Trophoblast cell (in vitro differentiated cells and primary cell): ENCODE measurements at regions not wholly inside any gene's neighbourhood (a gene's known extent, or its start where the extent isn't known, plus 50 kb on each side); places are given as distances from the start of the nearest gene placed in this dataset.

ENCODE experiments used
- DNase-seq, 2 donors: peaks; one replicate each; pipeline ENCODE4 v3.0.0-alpha.2; 2016
- H2AFZ ChIP-seq: 2 replicates; pipeline ENCODE4 v1.6.1; 2013; ENCODE audit warnings: low read length, moderate library complexity, mild to moderate bottlenecking; ENCODE audit not compliant: insufficient read depth, poor library complexity
- H2AK5ac ChIP-seq: 2 replicates; pipeline ENCODE4 v1.6.1; 2013; ENCODE audit warnings: mild to moderate bottlenecking, low read length
- H2BK120ac ChIP-seq: 2 replicates; pipeline ENCODE4 v1.6.1; 2013; ENCODE audit warnings: low read length, mild to moderate bottlenecking, moderate library complexity; ENCODE audit not compliant: insufficient read depth, poor library complexity
- H2BK12ac ChIP-seq: 2 replicates; pipeline ENCODE4 v1.6.1; 2013; ENCODE audit warnings: mild to moderate bottlenecking, low read length, moderate library complexity
- H2BK5ac ChIP-seq: 2 replicates; pipeline ENCODE4 v1.6.1; 2013; ENCODE audit warnings: low read length, low read depth, moderate library complexity, mild to moderate bottlenecking; ENCODE audit not compliant: poor library complexity
- H3K14ac ChIP-seq: 2 replicates; pipeline ENCODE4 v1.6.1; 2013; ENCODE audit warnings: mild to moderate bottlenecking, low read length
- H3K18ac ChIP-seq: 2 replicates; pipeline ENCODE4 v1.6.1; 2013; ENCODE audit warnings: mild to moderate bottlenecking, low read length
- H3K23ac ChIP-seq: 2 replicates; pipeline ENCODE4 v1.6.1; 2013; ENCODE audit warnings: low read length
- H3K27ac ChIP-seq: 2 replicates; pipeline ENCODE4 v1.5.1; 2013; ENCODE audit warnings: low read depth, mild to moderate bottlenecking, inconsistent platforms, low read length, moderate library complexity
- H3K27me3 ChIP-seq: 2 replicates; pipeline ENCODE4 v1.6.1; 2013; ENCODE audit warnings: inconsistent platforms, mild to moderate bottlenecking, low read length, moderate library complexity; ENCODE audit not compliant: insufficient read depth
- H3K36me3 ChIP-seq, 2 experiments: 1 replicate in 1 of 2; 2 replicates in 1 of 2; pipeline ENCODE4 v1.6.1; 2013; ENCODE audit warnings: low read length in 2 of 2, mild to moderate bottlenecking in 2 of 2, moderate library complexity in 1 of 2; ENCODE audit not compliant: insufficient read depth in 2 of 2, control insufficient read depth in 1 of 2
- H3K4ac ChIP-seq: 2 replicates; pipeline ENCODE4 v1.6.1; 2013; ENCODE audit warnings: low read depth, mild to moderate bottlenecking, low read length, moderate library complexity
- H3K4me1 ChIP-seq, 2 experiments: 1 replicate in 1 of 2; 2 replicates in 1 of 2; pipeline ENCODE4 v1.6.1; 2013; ENCODE audit warnings: low read length in 2 of 2, mild to moderate bottlenecking in 2 of 2, moderate library complexity in 1 of 2; ENCODE audit not compliant: insufficient read depth in 2 of 2, control insufficient read depth in 1 of 2
- H3K4me2 ChIP-seq: 2 replicates; pipeline ENCODE4 v1.6.1; 2013; ENCODE audit warnings: inconsistent platforms, mild to moderate bottlenecking, low read length, moderate library complexity
- H3K4me3 ChIP-seq: 2 replicates; pipeline ENCODE4 v1.5.1; 2013; ENCODE audit warnings: mild to moderate bottlenecking, low read depth, low read length, inconsistent platforms
- H3K79me1 ChIP-seq: one replicate; pipeline ENCODE4 v1.6.1; 2013; ENCODE audit warnings: low read length
- H3K79me2 ChIP-seq: 2 replicates; pipeline ENCODE4 v1.6.1; 2013; ENCODE audit warnings: low read length, mild to moderate bottlenecking; ENCODE audit not compliant: control insufficient read depth, insufficient read depth, poor library complexity
- H3K9ac ChIP-seq: 2 replicates; pipeline ENCODE4 v1.6.1; 2013; ENCODE audit warnings: mild to moderate bottlenecking, low read length
- H3K9me3 ChIP-seq: 2 replicates; pipeline ENCODE4 v1.6.1; 2013; ENCODE audit warnings: low read depth, mild to moderate bottlenecking, control low read depth, inconsistent platforms, low read length; ENCODE audit not compliant: insufficient read depth
- H4K12ac ChIP-seq: 2 replicates; pipeline ENCODE4 v1.6.1; 2013; ENCODE audit warnings: low read depth, mild to moderate bottlenecking, low read length, moderate library complexity
- H4K8ac ChIP-seq: 2 replicates; pipeline ENCODE4 v1.6.1; 2013; ENCODE audit warnings: low read depth, mild to moderate bottlenecking, low read length, moderate library complexity
- H4K91ac ChIP-seq: one replicate; pipeline ENCODE4 v1.6.1; 2013; ENCODE audit warnings: low read depth, mild to moderate bottlenecking, low read length, moderate library complexity
- WGBS: extraction: QIAGEN DNeasy Blood & Tissue Kit; methylation state at CpG from one replicate; pipeline ENCODE4 v1.1.7; 2013; ENCODE audit warnings: missing lambda C conversion rate; ENCODE audit not compliant: insufficient read length, insufficient coverage; ENCODE audit errors: extremely low coverage; 5-methylcytosine and 5-hydroxymethylcytosine counted together

- no peaks in the 10 kb centered on the region for H3K27me3 ChIP-seq
- DNase-seq, result no peak
- H2AK5ac ChIP-seq, result no peak overlapping the region
- no peak overlapping the region for H4K91ac ChIP-seq
- no peak overlapping the region for H4K8ac ChIP-seq
- H3K4me1 ChIP-seq, result no peaks in the 10 kb centered on the region
- no peak overlapping the region for H3K27ac ChIP-seq
- H2AFZ ChIP-seq, result no peak overlapping the region
- H4K12ac ChIP-seq, result no peak overlapping the region
- no peak overlapping the region for H2BK5ac ChIP-seq
- H3K14ac ChIP-seq, result no peak overlapping the region
- no peak overlapping the region for H2BK12ac ChIP-seq
- no peak overlapping the region for H2BK120ac ChIP-seq
- H3K79me1 ChIP-seq, result no peaks in the 10 kb centered on the region
- no peak overlapping the region for H3K9ac ChIP-seq
- H3K4me3 ChIP-seq, result no peak overlapping the region
- H3K18ac ChIP-seq, result no peak overlapping the region
- no peaks in the 10 kb centered on the region for H3K36me3 ChIP-seq
- H3K9me3 ChIP-seq, result peaks cover 7% of the 10 kb centered on the region
- H3K23ac ChIP-seq, result no peak overlapping the region
- no peak overlapping the region for H3K4ac ChIP-seq
- H3K4me2 ChIP-seq, result no peak overlapping the region
- no peaks in the 10 kb centered on the region for H3K79me2 ChIP-seq
These were observed 491.2 kb downstream of the PIK3C3 start for GRCh38 chr18:42446195-42446594.

DNA sequence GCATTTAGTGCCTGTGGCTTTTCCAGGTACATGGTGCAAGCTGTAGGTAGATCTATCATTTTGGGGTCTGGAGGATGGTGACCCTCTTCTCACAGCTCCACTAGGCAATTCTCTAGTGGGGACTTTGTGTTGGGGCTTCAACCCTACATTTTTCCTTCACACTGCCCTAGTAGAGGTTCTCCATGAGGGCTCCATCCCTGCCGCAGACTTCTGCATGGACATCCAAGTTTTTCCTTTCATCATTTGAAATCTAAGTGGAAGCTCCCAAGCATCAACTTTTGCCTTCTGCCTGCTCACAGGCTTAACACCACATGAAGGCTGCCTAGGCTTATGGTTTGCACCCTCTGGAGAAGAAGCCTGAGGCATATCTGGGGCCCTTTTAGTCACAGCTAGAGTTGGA lies 492.7 kb downstream of the PIK3C3 start:
- H3K4ac ChIP-seq, result no peak overlapping the region
- no peak overlapping the region for H2AFZ ChIP-seq
- H3K27me3 ChIP-seq, result no peaks in the 10 kb centered on the region
- no peaks in the 10 kb centered on the region for H3K4me1 ChIP-seq
- no peak overlapping the region for H4K91ac ChIP-seq
- no peaks in the 10 kb centered on the region for H3K79me1 ChIP-seq
- no peak overlapping the region for H3K4me3 ChIP-seq
- no peak overlapping the region for H3K4me2 ChIP-seq
- no peak for DNase-seq
- no peaks in the 10 kb centered on the region for H3K36me3 ChIP-seq
- no peak overlapping the region for H3K18ac ChIP-seq
- H3K23ac ChIP-seq, result no peak overlapping the region
- peaks cover 7% of the 10 kb centered on the region for H3K9me3 ChIP-seq
- no CpG with 5 or more reads among the region's 1 CpG for WGBS
- no peak overlapping the region for H3K27ac ChIP-seq
- H2BK5ac ChIP-seq, result no peak overlapping the region
- H3K9ac ChIP-seq, result no peak overlapping the region
- no peak overlapping the region for H2BK12ac ChIP-seq
- H4K8ac ChIP-seq, result no peak overlapping the region
- H4K12ac ChIP-seq, result no peak overlapping the region
- H2AK5ac ChIP-seq, result no peak overlapping the region
- no peak overlapping the region for H2BK120ac ChIP-seq
- no peaks in the 10 kb centered on the region for H3K79me2 ChIP-seq
- no peak overlapping the region for H3K14ac ChIP-seq

DNA sequence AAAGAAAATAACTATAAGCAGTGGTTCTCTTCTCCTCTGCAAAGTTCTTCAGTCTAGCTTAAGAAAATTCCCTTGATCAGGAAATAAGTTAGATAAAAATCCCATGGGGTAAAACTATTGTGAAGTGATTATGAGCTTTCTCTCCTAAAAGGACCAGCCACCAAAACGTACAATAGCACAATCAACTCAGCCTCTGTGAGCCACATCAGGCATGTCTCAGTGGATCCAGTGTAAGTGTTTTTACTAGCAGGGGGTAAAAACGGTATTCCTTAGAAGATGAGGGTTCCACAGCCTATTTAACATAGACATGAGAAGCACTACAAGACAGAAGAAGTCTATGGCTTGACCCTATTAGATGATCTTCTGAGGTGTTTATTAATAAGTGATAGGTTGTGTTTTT lies 503.2 kb downstream of the PIK3C3 start:
- no peaks in the 10 kb centered on the region for H3K4me1 ChIP-seq
- H2AK5ac ChIP-seq, result no peak overlapping the region
- H3K79me1 ChIP-seq, result no peaks in the 10 kb centered on the region
- WGBS, result no CpG with 5 or more reads among the region's 2 CpGs
- no peaks in the 10 kb centered on the region for H3K36me3 ChIP-seq
- no peak overlapping the region for H3K14ac ChIP-seq
- no peak overlapping the region for H3K18ac ChIP-seq
- H4K91ac ChIP-seq, result no peak overlapping the region
- H3K27ac ChIP-seq, result no peak overlapping the region
- H2BK5ac ChIP-seq, result no peak overlapping the region
- no peak overlapping the region for H3K4me3 ChIP-seq
- H3K4ac ChIP-seq, result no peak overlapping the region
- no peaks in the 10 kb centered on the region for H3K9me3 ChIP-seq
- H2BK12ac ChIP-seq, result no peak overlapping the region
- no peak overlapping the region for H3K23ac ChIP-seq
- DNase-seq, result no peak
- H3K4me2 ChIP-seq, result no peak overlapping the region
- H4K8ac ChIP-seq, result no peak overlapping the region
- H3K27me3 ChIP-seq, result no peaks in the 10 kb centered on the region
- no peaks in the 10 kb centered on the region for H3K79me2 ChIP-seq
- H2AFZ ChIP-seq, result no peak overlapping the region
- no peak overlapping the region for H2BK120ac ChIP-seq
- no peak overlapping the region for H4K12ac ChIP-seq
- H3K9ac ChIP-seq, result no peak overlapping the region

- Histone ChIP-seq H3K79me1 (no peaks in the 10 kb centered on the region), H3K27ac (no peak overlapping the region), H3K4me3 (no peak overlapping the region), H3K36me3 (no peaks in the 10 kb centered on the region), H4K12ac (no peak overlapping the region), H3K9ac (no peak overlapping the region), H3K4me1 (no peaks in the 10 kb centered on the region), H4K91ac (no peak overlapping the region), H3K4ac (no peak overlapping the region), H3K27me3 (no peaks in the 10 kb centered on the region), H4K8ac (no peak overlapping the region), H3K14ac (no peak overlapping the region), H3K79me2 (no peaks in the 10 kb centered on the region), H3K23ac (no peak overlapping the region), H2BK12ac (no peak overlapping the region), H2BK5ac (no peak overlapping the region), H2BK120ac (no peak overlapping the region), H3K9me3 (no peaks in the 10 kb centered on the region), H3K4me2 (no peak overlapping the region), H2AFZ (no peak overlapping the region), H2AK5ac (no peak overlapping the region), H3K18ac (no peak overlapping the region)
- DNase-seq, result no peak
- WGBS, result no CpG with 5 or more reads among the region's 2 CpGs
These were observed 504.8 kb downstream of the PIK3C3 start for GRCh38 chr18:42459873-42460272.

GRCh38 chr18:42471885-42472284 lies 516.9 kb downstream of the PIK3C3 start:
- H3K9ac ChIP-seq, result no peak overlapping the region
- no peak overlapping the region for H4K8ac ChIP-seq
- no CpG with 5 or more reads among the region's 1 CpG for WGBS
- no peak overlapping the region for H3K4me3 ChIP-seq
- no peak overlapping the region for H3K14ac ChIP-seq
- H3K79me2 ChIP-seq, result no peaks in the 10 kb centered on the region
- no peaks in the 10 kb centered on the region for H3K4me1 ChIP-seq
- H3K9me3 ChIP-seq, result no peaks in the 10 kb centered on the region
- H2AFZ ChIP-seq, result no peak overlapping the region
- no peaks in the 10 kb centered on the region for H3K36me3 ChIP-seq
- no peak overlapping the region for H2BK5ac ChIP-seq
- no peaks in the 10 kb centered on the region for H3K79me1 ChIP-seq
- no peak overlapping the region for H3K23ac ChIP-seq
- H3K4me2 ChIP-seq, result no peak overlapping the region
- H3K4ac ChIP-seq, result no peak overlapping the region
- H2BK12ac ChIP-seq, result no peak overlapping the region
- no peak overlapping the region for H3K27ac ChIP-seq
- H4K91ac ChIP-seq, result no peak overlapping the region
- H2AK5ac ChIP-seq, result no peak overlapping the region
- H3K27me3 ChIP-seq, result no peaks in the 10 kb centered on the region
- H4K12ac ChIP-seq, result no peak overlapping the region
- H3K18ac ChIP-seq, result no peak overlapping the region
- H2BK120ac ChIP-seq, result no peak overlapping the region
- DNase-seq, result no peak
